GM12875 (cell line): ENCODE measurements at regions not wholly inside any gene's neighbourhood (a gene's known extent, or its start where the extent isn't known, plus 50 kb on each side); places are given as distances from the start of the nearest gene placed in this dataset.
A peak's percentile ranks its signal among the peaks of the same experiment; 100 is the strongest.

Experiments used
- H3K4me3 ChIP-seq: one replicate; pipeline ENCODE4 v1.5.1; 2011; ENCODE audit warnings: low read depth, low read length, control low read depth
- CTCF ChIP-seq: IDR thresholded peaks from 2 replicates; pipeline ENCODE4 v1.5.1; 2011; ENCODE audit warnings: low read depth, mild to moderate bottlenecking, control low read depth, inconsistent platforms, low read length, moderate library complexity, borderline replicate concordance; ENCODE audit not compliant: insufficient read depth

DNA sequence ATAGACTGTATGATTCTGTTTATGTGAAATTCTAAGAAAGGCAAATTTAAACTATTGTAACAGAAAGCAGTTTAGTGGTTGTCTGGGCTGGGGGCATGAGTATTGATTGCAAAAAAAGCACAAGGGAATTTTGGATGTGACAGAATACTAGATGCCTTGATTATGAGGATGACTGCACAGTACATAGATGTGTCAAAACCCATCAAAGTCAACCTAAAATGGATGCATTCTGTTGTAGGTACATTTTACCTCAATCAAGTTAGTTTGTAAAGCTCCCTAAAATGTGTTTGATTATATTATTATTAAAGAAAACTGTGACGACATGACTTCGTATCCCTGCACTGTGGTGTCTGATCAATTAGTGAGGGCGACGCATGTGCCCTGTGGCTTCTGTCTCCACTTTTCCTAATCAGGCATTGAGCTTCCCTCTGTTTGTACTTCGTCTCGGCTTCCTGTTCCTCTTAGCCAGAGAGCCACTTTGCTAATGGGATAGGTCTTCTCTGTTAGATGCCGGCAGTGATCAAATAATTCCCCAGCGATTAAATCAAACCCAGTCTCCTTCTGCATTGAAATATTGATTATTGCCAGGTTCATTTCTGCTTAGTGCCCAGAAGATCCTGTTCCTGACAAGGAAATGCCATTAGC, 118.3 kb upstream of the GGTLC1 start:
- no peak for TF ChIP-seq CTCF
- H3K4me3 ChIP-seq = no peak overlapping the region

GRCh38 chr20:24106150-24106800, 117.7 kb upstream of the GGTLC1 start:
- no peak overlapping the region for H3K4me3 ChIP-seq
- no peak for TF ChIP-seq CTCF

GRCh38 chr20:24102749-24103333, 114.3 kb upstream of the GGTLC1 start:
- no peak overlapping the region for H3K4me3 ChIP-seq
- TF ChIP-seq CTCF = no peak

DNA sequence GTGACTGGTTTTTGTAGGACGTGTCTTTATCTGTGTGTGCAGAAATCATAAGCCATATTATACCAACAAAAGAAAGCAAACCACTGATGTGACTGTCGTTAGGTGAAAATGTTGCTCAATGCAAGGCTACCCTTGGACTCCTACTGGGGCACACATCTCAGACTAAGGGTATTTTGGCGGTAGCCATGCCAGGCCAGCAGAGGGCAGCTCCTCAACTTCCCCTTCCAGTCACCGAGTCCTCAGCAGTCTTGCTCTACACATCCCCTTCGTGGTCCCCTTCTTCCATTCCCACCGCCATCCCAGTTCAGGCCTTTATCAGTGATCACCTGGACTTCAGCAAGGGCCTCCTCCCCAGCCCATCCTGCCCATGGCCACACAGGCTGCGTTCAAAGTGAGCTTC, 113.7 kb upstream of the GGTLC1 start:
- TF ChIP-seq CTCF = peak; percentile 55
- no peak overlapping the region for H3K4me3 ChIP-seq

GRCh38 chr20:24100370-24101011, 111.9 kb upstream of the GGTLC1 start:
- H3K4me3 ChIP-seq = no peak overlapping the region
- TF ChIP-seq CTCF = peak; percentile 85

DNA sequence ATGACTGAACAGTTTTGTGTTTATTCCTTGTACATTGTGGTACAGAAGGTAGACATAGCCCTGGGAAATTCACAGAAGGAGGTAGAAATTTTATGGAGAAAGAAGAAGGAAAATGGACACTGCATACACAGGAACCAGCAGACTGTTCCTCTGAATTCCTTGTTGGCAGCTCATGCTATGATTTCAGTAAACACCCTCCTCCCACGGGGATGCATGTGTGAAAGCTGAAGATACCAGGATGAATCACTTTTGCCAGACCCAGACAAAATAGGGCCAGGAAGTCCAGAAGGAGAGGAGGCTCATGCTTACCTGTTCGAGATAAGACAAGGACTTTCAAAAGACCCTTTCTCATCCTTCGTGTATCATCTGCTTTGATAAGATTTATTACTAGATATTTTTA, 110.3 kb upstream of the GGTLC1 start:
- no peak overlapping the region for H3K4me3 ChIP-seq
- TF ChIP-seq CTCF = no peak
